ENCODE measurements at regions not wholly inside any gene's neighbourhood (a gene's known extent, or its start where the extent isn't known, plus 50 kb on each side); places are given as distances from the start of the nearest gene placed in this dataset.

- peaks cover 2% of the 10 kb centered on the region; the same call in 1 of the 2 replicates for H3K27me3 Mint-ChIP-seq (ENCODE audit: insufficient read depth)
- TF ChIP-seq, protein P1, sequence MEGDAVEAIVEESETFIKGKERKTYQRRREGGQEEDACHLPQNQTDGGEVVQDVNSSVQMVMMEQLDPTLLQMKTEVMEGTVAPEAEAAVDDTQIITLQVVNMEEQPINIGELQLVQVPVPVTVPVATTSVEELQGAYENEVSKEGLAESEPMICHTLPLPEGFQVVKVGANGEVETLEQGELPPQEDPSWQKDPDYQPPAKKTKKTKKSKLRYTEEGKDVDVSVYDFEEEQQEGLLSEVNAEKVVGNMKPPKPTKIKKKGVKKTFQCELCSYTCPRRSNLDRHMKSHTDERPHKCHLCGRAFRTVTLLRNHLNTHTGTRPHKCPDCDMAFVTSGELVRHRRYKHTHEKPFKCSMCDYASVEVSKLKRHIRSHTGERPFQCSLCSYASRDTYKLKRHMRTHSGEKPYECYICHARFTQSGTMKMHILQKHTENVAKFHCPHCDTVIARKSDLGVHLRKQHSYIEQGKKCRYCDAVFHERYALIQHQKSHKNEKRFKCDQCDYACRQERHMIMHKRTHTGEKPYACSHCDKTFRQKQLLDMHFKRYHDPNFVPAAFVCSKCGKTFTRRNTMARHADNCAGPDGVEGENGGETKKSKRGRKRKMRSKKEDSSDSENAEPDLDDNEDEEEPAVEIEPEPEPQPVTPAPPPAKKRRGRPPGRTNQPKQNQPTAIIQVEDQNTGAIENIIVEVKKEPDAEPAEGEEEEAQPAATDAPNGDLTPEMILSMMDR (IDR thresholded peaks at IDR 0.05), result no peak
- no peaks in the 10 kb centered on the region for H3K9me3 Mint-ChIP-seq
- H3K4me3 Mint-ChIP-seq, result no peak overlapping the region
- H3K36me3 Mint-ChIP-seq (ENCODE audit: low read depth), result peaks cover 5% of the 10 kb centered on the region; the same call in 1 of the 2 replicates
- peaks cover 20% of the 10 kb centered on the region for H3K4me1 Mint-ChIP-seq (ENCODE audit: low read depth)
- DNase-seq, result no peak
- H3K27ac Mint-ChIP-seq, result no peak overlapping the region
Observed at GRCh38 chr1:168474322-168474721, 69.5 kb downstream of the XCL2 start.

DNA sequence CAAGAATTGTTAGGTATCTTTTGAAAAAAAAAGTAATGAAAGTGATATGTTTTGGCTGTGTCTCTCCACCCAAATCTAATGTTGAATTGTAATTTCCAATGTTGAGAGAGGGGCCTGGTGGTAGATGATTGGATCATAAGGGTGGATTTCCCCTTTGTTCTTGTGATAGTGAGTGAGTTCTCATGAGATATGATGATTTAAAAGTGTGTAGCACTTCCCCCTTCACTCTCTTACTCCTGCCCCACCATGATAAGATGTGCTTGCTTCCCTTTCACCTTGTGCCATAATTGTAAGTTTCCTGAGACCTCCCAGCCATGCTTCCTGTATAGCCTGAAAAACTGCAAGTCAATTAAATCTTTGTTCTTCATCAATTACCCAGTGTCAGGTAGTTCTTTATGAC, 70.7 kb downstream of the XCL2 start:
- no peak for DNase-seq
- H3K36me3 Mint-ChIP-seq (ENCODE audit: low read depth), result peaks cover 5% of the 10 kb centered on the region; the same call in 1 of the 2 replicates
- TF ChIP-seq, protein P1 (IDR thresholded peaks at IDR 0.05), result no peak
- no peak overlapping the region for H3K4me3 Mint-ChIP-seq
- no peak overlapping the region for H3K27ac Mint-ChIP-seq
- H3K4me1 Mint-ChIP-seq (ENCODE audit: low read depth), result peaks cover 32% of the 10 kb centered on the region
- H3K27me3 Mint-ChIP-seq (ENCODE audit: insufficient read depth), result peaks cover 2% of the 10 kb centered on the region; the same call in 1 of the 2 replicates
- no peaks in the 10 kb centered on the region for H3K9me3 Mint-ChIP-seq

- TF ChIP-seq, protein P1 (IDR thresholded peaks at IDR 0.05), result no peak
- peaks cover 5% of the 10 kb centered on the region; the same call in 1 of the 2 replicates for H3K36me3 Mint-ChIP-seq (ENCODE audit: low read depth)
- DNase-seq, result no peak
- no peaks in the 10 kb centered on the region for H3K9me3 Mint-ChIP-seq
- no peak overlapping the region for H3K4me3 Mint-ChIP-seq
- H3K4me1 Mint-ChIP-seq (ENCODE audit: low read depth), result peaks cover 41% of the 10 kb centered on the region
- H3K27ac Mint-ChIP-seq, result no peak overlapping the region
- peaks cover 2% of the 10 kb centered on the region; the same call in 1 of the 2 replicates for H3K27me3 Mint-ChIP-seq (ENCODE audit: insufficient read depth)
Observed at GRCh38 chr1:168472223-168472622, 71.6 kb downstream of the XCL2 start.

DNA sequence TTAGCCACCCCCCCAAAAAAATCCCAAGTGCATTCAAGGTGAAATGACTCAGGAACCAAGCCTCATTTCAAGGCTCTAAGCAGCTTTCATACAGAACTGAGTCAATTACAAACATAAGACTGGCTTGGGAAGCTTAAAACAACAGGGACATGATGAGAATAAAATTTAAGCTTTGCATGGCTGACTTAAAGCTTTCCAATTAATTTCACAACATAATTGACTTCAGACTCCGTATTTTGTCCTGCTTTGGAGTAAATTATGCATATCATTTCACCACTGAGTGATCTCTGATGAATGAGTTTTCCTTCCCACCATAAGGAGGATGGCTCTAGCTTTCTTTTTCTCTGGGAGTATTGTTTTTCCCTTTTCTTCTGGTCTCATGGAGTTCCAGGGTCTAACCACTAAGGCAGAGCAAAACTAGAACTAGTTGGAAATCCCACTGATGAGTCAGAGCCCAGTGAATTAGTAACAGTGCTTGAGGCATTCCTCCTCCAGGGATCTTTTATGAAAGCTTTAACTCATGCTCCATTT, 72.8 kb downstream of the XCL2 start:
- peak; percentile 94 for DNase-seq
- Mint-ChIP-seq H3K4me1 (ENCODE audit: low read depth) (peaks cover 54% of the 10 kb centered on the region), H3K27ac (peak overlapping the region; percentile 98), H3K36me3 (ENCODE audit: low read depth) (peaks cover 5% of the 10 kb centered on the region; the same call in 1 of the 2 replicates), H3K9me3 (no peaks in the 10 kb centered on the region), H3K27me3 (ENCODE audit: insufficient read depth) (peaks cover 2% of the 10 kb centered on the region; the same call in 1 of the 2 replicates), H3K4me3 (peak overlapping the region; percentile 77)
- TF ChIP-seq, protein P1 (IDR thresholded peaks at IDR 0.05), result peak; percentile 16; the same call in 1 of the 2 replicates

GRCh38 chr1:168469690-168470089, 74.1 kb downstream of the XCL2 start:
- peak; percentile 93 for DNase-seq
- H3K4me3 Mint-ChIP-seq, result peak overlapping the region; percentile 77
- peaks cover 63% of the 10 kb centered on the region for H3K4me1 Mint-ChIP-seq (ENCODE audit: low read depth)
- no peaks in the 10 kb centered on the region for H3K9me3 Mint-ChIP-seq
- H3K27ac Mint-ChIP-seq, result peak overlapping the region; percentile 98
- peaks cover under 1% of the 10 kb centered on the region; the same call in 1 of the 2 replicates for H3K36me3 Mint-ChIP-seq (ENCODE audit: low read depth)
- TF ChIP-seq, protein P1 (IDR thresholded peaks at IDR 0.05), result no peak
- peaks cover 2% of the 10 kb centered on the region; the same call in 1 of the 2 replicates for H3K27me3 Mint-ChIP-seq (ENCODE audit: insufficient read depth)

Data from HFFc6 (cell line).